Common myeloid progenitor, CD34-positive (primary cell): ENCODE measurements at regions not wholly inside any gene's neighbourhood (a gene's known extent, or its start where the extent isn't known, plus 50 kb on each side); places are given as distances from the start of the nearest gene placed in this dataset.

ENCODE experiments used
- CTCF ChIA-PET: fragments of 350-600 bp; sonication (Branson Sonifier 250); formaldehyde crosslinking; loops from one replicate; lab custom pipeline; 2021; ENCODE audit warnings: antibody characterized with exemption; lab: Charles Lee
- POLR2A ChIA-PET: fragments of 350-600 bp; sonication (Branson Sonifier 250); formaldehyde crosslinking; loops from one replicate; lab custom pipeline; 2021; ENCODE audit warnings: antibody characterized with exemption; lab: Charles Lee
- DNase-seq, 3 donors: peaks; one replicate each; pipeline versions ENCODE4 v3.0.0 to v3.0.0-alpha.2; 2013
- H3K27ac ChIP-seq, 2 experiments: 1 replicate in 1 of 2; 2 replicates in 1 of 2; pipeline ENCODE4 v1.7.0; 2013; ENCODE audit warnings: inconsistent platforms in 2 of 2, low read length in 2 of 2, mild to moderate bottlenecking in 2 of 2, low read depth in 1 of 2, moderate library complexity in 1 of 2; ENCODE audit not compliant: severe bottlenecking in 2 of 2, insufficient read depth in 1 of 2, poor library complexity in 1 of 2
- H3K27me3 ChIP-seq, 5 experiments: replicated peaks in 2 of 5; 1 replicate in 3 of 5; 2 replicates in 2 of 5; pipeline versions ENCODE4 v1.6.1 to v1.7.0; 2013; ENCODE audit warnings: low read length in 4 of 5, mild to moderate bottlenecking in 2 of 5, moderate library complexity in 2 of 5, inconsistent platforms in 1 of 5; ENCODE audit not compliant: insufficient read depth in 5 of 5, control insufficient read depth in 4 of 5
- H3K36me3 ChIP-seq, 4 experiments: 1 replicate in 2 of 4; 2 replicates in 2 of 4; pipeline versions ENCODE4 v1.6.1 to v1.7.0; 2013; ENCODE audit warnings: low read length in 3 of 4, control low read depth in 1 of 4, mild to moderate bottlenecking in 1 of 4; ENCODE audit not compliant: control insufficient read depth in 4 of 4, insufficient read depth in 4 of 4
- H3K4me1 ChIP-seq, 4 experiments: 1 replicate in 3 of 4; 2 replicates in 1 of 4; pipeline versions ENCODE4 v1.6.1 to v1.7.1; 2013; ENCODE audit warnings: low read length in 3 of 4, mild to moderate bottlenecking in 3 of 4, control low read depth in 1 of 4, inconsistent platforms in 1 of 4, moderate library complexity in 1 of 4; ENCODE audit not compliant: control insufficient read depth in 4 of 4, insufficient read depth in 4 of 4; ENCODE audit errors: control extremely low read depth in 1 of 4
- H3K4me3 ChIP-seq, 7 experiments: 1 replicate in 4 of 7; 2 replicates in 3 of 7; pipeline versions ENCODE4 v1.5.1 to v1.7.0; 2013; ENCODE audit warnings: mild to moderate bottlenecking in 7 of 7, low read length in 6 of 7, moderate library complexity in 6 of 7, inconsistent platforms in 2 of 7, low read depth in 2 of 7, control low read depth in 1 of 7; ENCODE audit not compliant: insufficient read depth in 4 of 7, control insufficient read depth in 1 of 7; ENCODE audit errors: extremely low read depth in 1 of 7
- H3K9me3 ChIP-seq, 5 experiments: 1 replicate in 4 of 5; 2 replicates in 1 of 5; pipeline versions ENCODE4 v1.6.1 to v1.7.1; 2013; ENCODE audit warnings: low read length in 4 of 5, mild to moderate bottlenecking in 2 of 5, inconsistent platforms in 1 of 5, low read depth in 1 of 5, moderate library complexity in 1 of 5; ENCODE audit not compliant: control insufficient read depth in 4 of 5, insufficient read depth in 2 of 5; ENCODE audit errors: control extremely low read depth in 1 of 5
- WGBS: methylation state at CpG from one replicate; pipeline ENCODE4 v1.1.5; 2013; ENCODE audit not compliant: insufficient coverage; 5-methylcytosine and 5-hydroxymethylcytosine counted together

- H3K27ac ChIP-seq = no peak overlapping the region
- DNase-seq = no peak
- WGBS = no CpG with 5 or more reads among the region's 1 CpG
- no peaks in the 10 kb centered on the region for H3K36me3 ChIP-seq
- ChIA-PET POLR2A (no interaction called here), CTCF (no interaction called here)
- H3K4me1 ChIP-seq = no peaks in the 10 kb centered on the region
- no peaks in the 10 kb centered on the region for H3K9me3 ChIP-seq
- H3K27me3 ChIP-seq = no peaks in the 10 kb centered on the region
- no peak overlapping the region for H3K4me3 ChIP-seq
Observed at GRCh38 chr4:188719794-188720193, 580.6 kb downstream of the TRIML1 start.

GRCh38 chr4:188722911-188723310 is 583.7 kb downstream of the TRIML1 start:
- ChIA-PET POLR2A (no interaction called here), CTCF (no interaction called here)
- no peak for DNase-seq
- no peaks in the 10 kb centered on the region for H3K9me3 ChIP-seq
- H3K4me3 ChIP-seq = no peak overlapping the region
- no peaks in the 10 kb centered on the region for H3K4me1 ChIP-seq
- no peak overlapping the region for H3K27ac ChIP-seq
- no peaks in the 10 kb centered on the region for H3K36me3 ChIP-seq
- H3K27me3 ChIP-seq = no peaks in the 10 kb centered on the region

- H3K27ac ChIP-seq = no peak overlapping the region
- whole genome bisulfite sequencing = no CpG with 5 or more reads among the region's 1 CpG
- DNase-seq = no peak
- H3K4me3 ChIP-seq = no peak overlapping the region
- no peaks in the 10 kb centered on the region for H3K4me1 ChIP-seq
- H3K27me3 ChIP-seq = no peaks in the 10 kb centered on the region
- H3K9me3 ChIP-seq = no peaks in the 10 kb centered on the region
- H3K36me3 ChIP-seq = no peaks in the 10 kb centered on the region
- CTCF ChIA-PET = no interaction called here
- POLR2A ChIA-PET = no interaction called here
Observed at GRCh38 chr4:188727746-188728145, 588.5 kb downstream of the TRIML1 start.

GRCh38 chr4:188728359-188728758 is 589.1 kb downstream of the TRIML1 start:
- WGBS = 40% methylated on average over 1 of the region's 1 CpG
- POLR2A ChIA-PET = no interaction called here
- CTCF ChIA-PET = no interaction called here

GRCh38 chr4:188732131-188732530 is 592.9 kb downstream of the TRIML1 start:
- WGBS = no CpG with 5 or more reads among the region's 3 CpGs
- Histone ChIP-seq H3K4me1 (no peaks in the 10 kb centered on the region), H3K27me3 (no peaks in the 10 kb centered on the region), H3K36me3 (no peaks in the 10 kb centered on the region), H3K9me3 (no peaks in the 10 kb centered on the region), H3K4me3 (no peak overlapping the region), H3K27ac (no peak overlapping the region)
- no peak for DNase-seq
- POLR2A ChIA-PET = no interaction called here
- CTCF ChIA-PET = no interaction called here

More at GRCh38 chr4:188728359-188728758, 589.1 kb downstream of the TRIML1 start:
- Histone ChIP-seq H3K9me3 (no peaks in the 10 kb centered on the region), H3K4me3 (no peak overlapping the region), H3K36me3 (no peaks in the 10 kb centered on the region), H3K27me3 (no peaks in the 10 kb centered on the region), H3K4me1 (no peaks in the 10 kb centered on the region), H3K27ac (no peak overlapping the region)
- no peak for DNase-seq

- 96% methylated on average over 7 of the region's 15 CpGs for WGBS
- CTCF ChIA-PET = no interaction called here
- H3K9me3 ChIP-seq = no peaks in the 10 kb centered on the region
- no peaks in the 10 kb centered on the region for H3K4me1 ChIP-seq
- no peak overlapping the region for H3K4me3 ChIP-seq
- DNase-seq = no peak
- H3K36me3 ChIP-seq = no peaks in the 10 kb centered on the region
- POLR2A ChIA-PET = no interaction called here
- no peaks in the 10 kb centered on the region for H3K27me3 ChIP-seq
- no peak overlapping the region for H3K27ac ChIP-seq
Observed at GRCh38 chr4:188735082-188735481, 595.8 kb downstream of the TRIML1 start.

GRCh38 chr4:188737251-188738002 is 598.2 kb downstream of the TRIML1 start:
- Histone ChIP-seq H3K27me3 (no peaks in the 10 kb centered on the region), H3K4me1 (no peaks in the 10 kb centered on the region), H3K9me3 (no peaks in the 10 kb centered on the region), H3K27ac (no peak overlapping the region), H3K4me3 (no peak overlapping the region), H3K36me3 (no peaks in the 10 kb centered on the region)
- 100% methylated on average over 1 of the region's 4 CpGs for WGBS
- CTCF ChIA-PET = no interaction called here
- POLR2A ChIA-PET = no interaction called here
- no peak for DNase-seq
